HG03469 (cell line): ENCODE measurements at regions not wholly inside any gene's neighbourhood (a gene's known extent, or its start where the extent isn't known, plus 50 kb on each side); places are given as distances from the start of the nearest gene placed in this dataset.

ENCODE experiments used
- ATAC-seq: cut with Tn5 transposase; IDR thresholded peaks from one replicate; pipeline ENCODE4 v1.9.1; 2021; ENCODE audit warnings: mild to moderate bottlenecking, moderate library complexity, moderate number of reproducible peaks; ENCODE audit not compliant: unreplicated experiment

DNA sequence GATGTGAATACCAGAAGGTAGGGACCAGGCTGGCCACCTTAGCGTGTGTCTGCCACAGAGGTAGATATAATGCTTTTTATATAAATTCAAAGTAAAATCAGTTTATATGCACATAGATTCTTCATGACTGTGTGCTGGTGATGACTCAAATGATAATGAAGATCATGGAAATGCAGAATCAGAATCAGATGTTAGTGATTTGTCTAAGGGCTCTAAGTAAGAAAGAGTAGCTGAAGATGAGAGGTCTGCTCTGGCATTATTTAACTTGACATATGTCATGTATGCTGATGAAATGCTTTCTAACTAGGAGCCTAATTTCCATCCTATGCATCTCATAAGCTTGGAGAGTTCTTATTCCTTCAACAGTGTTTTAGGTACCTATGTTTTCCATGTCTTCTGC, 50.3 kb upstream of the DPH6 start:
- no peak for ATAC-seq

DNA sequence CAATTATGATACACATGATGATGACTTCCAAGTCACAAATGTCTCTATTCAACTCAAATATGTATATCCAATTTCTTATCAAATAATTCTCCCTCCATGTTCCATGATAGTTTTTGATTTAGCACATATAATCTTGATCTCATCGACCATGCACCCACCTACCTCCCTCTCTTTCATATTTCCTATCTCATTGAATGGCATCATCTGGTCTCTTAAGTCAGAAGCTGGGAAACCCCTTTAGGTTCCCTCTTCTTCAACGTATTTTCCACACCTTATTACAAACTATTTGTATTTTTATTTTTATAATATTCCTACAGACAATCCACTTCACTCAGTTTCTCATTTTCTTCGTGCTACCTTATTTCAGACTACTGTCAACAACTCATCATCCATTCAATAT, 56.9 kb upstream of the DPH6 start:
- no peak for ATAC-seq

GRCh38 chr15:35603301-35603700, 57.3 kb upstream of the DPH6 start:
- no peak for ATAC-seq

- ATAC-seq = no peak
Measured at GRCh38 chr15:35603856-35604255, 57.9 kb upstream of the DPH6 start.

DNA sequence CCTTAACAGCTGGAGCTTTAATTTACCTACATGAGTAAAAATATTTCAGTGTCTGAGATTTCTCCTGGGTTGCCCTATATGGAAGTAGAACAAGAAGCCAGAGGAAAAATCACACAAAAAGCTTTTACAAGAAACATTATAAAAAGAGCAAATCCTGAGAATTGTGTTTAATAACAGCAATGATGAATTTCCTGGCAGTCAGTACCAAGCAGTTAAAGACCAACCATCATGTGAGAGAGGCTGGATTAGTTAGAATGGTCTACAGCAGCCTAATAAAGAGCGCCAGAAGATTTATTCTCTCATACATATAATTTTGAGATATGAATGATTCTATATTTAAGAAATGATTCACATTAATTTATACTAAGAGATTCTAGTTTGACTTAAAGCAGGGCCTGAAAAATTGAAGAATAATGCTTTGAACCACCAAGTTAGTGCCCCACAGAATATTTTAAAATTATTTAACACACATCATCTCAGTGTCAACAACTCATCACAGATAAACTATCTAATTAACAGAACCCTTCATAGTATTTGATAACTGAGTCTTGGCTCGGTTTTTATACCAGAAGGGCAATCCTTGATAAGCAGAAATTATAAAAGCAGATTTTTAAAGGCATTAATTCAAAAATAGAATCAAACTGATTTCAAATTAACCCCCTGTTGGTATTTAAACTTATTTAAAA, 59.9 kb upstream of the DPH6 start:
- no peak for ATAC-seq

DNA sequence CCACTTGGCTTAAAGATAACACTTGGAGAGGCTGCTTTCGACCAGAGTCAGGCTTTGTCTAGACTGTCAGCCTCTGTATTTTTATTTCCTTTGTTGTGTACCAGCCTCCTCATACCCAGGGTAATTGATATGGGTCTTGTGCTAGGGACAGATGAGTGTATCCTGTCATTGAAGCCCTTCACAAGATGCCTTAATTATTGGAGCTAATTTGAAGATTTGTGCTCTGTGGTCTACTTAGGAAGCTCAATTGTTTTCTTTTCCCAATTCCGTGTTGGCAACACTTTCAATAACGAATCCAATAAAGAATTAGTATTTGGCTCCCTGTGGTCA, 60.5 kb upstream of the DPH6 start:
- ATAC-seq = no peak

GRCh38 chr15:35616498-35617271, 70.7 kb upstream of the DPH6 start:
- no peak for ATAC-seq

GRCh38 chr15:35618260-35619188, 72.6 kb upstream of the DPH6 start:
- no peak for ATAC-seq

DNA sequence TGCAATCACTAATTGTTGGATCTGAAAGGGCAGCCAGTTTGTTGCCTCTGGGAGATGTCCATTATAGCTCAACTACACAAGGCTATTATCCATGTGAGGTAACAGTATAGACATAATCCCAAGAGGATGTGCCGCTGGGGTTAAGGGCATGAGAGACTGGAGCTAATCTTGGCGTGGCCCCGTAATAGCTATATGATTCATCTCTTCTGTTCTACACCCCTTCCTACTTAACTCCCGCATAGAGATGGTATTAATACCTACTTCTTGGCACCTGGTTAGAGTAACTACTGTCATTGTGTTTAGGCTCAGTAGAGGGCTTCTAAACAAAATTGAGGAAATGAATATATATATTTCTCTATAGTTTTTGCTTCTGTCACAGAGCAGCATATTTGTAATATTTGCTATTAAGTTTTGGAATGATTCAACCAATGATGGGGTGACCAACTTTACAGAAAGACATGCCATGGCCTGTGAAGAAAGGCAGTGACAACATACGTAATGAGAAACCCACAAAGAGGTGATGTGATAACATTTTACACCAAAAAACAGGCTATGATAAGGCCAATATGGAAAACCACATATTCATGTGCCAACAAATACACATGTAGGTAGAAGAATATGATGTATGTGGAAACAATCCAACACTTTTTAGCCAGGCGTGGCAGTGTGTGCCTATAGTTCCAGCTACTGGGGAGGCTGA, 76.8 kb upstream of the DPH6 start:
- no peak for ATAC-seq

DNA sequence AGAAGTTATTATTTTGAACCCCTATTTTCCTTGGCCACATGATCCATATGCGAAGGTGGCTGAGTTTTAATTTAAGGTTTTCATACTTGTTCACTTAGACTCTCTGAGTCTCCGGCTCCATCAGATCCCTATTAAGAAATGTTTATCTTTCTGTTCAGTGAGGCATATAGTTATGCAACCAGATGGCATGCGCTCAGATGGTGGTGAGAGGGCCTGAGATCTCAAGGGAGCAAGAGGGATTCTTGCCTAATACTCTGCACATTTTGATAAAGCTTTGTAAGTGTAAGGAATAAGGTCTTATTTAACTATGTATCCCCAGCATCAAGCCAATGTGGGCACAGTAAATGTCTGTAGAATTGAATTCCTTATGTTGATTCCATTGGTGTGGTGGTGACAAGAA, 78.9 kb upstream of the DPH6 start:
- no peak for ATAC-seq

DNA sequence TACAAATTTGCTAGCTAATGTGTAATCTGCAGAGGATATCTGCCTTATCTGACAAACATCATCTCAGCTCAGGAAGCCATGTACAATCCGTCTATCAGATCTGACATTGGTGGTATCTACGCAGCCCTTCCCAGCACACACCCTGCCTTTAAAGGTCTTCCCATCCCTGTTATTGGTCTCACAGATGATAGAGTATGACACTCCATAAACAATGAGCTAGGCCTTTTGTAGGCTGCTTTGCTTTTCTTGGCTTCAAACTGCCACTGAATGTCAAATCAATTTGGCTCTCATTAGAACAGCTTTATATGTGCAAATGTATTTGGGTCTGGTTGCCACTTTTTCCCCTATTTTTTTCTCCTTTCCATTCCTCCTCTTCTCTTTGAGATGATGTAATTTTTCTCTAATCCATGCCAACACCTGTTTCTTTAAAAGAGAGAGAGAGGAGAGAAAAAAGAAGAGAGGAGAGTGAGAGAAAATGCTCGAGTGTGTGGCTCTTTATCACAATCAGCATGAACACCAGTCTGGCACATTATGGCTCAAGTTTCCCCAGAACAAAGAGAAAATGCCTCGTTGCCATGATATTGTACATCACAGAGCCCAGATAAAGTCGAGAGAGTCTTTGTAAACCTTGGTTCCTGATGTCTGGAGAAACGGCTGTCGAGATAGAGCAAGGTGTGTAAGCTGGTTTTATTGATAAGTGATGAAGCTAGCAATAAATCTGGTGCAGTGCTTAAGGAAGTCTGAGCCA, 80.8 kb upstream of the DPH6 start:
- no peak for ATAC-seq

- no peak for ATAC-seq
Measured at GRCh38 chr15:35627696-35628095, 81.7 kb upstream of the DPH6 start.

DNA sequence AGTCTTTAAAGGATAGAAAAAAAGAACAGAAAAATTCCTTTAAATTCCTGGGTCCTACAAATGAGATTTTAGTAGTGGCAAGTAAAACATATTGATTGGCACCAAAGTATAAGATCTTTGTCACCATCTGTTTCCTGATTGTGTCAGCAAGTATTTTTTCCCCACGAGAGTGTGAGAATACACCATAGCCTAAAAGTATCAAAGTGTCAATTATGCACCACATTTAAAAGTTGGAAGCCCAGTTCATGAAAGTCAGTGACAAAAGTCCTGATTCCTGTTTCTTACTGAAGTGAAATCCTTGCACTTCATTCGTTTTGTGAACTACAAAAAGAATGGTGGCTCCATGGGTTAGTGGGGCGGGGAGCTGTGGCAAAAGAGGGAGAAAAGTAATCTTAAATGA, 83.8 kb upstream of the DPH6 start:
- no peak for ATAC-seq

- no peak for ATAC-seq
Measured at GRCh38 chr15:35630532-35630931, 84.6 kb upstream of the DPH6 start.

DNA sequence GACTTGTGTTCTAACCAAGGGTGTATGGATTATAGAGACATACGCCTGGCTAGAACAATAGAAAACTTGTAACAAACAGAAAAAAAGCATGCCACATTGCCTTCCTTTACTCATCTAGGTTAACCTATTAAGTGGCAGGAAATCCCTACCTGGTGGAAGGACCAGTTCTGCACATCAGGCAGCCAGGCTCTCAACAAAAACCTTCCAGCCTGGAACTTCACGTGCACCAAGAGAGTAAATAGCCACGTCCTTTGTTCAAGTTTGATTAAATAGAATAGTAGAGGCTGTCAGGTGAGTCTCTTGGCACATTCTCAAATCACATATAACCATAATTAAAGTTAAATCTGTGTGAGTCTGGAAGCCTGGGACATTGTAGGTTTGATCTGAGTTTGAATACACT, 85.0 kb upstream of the DPH6 start:
- no peak for ATAC-seq

- ATAC-seq = no peak
Measured at GRCh38 chr15:35633677-35634076, 87.7 kb upstream of the DPH6 start.

GRCh38 chr15:35646790-35647189, 100.8 kb upstream of the DPH6 start:
- ATAC-seq = no peak

- ATAC-seq = no peak
Measured at GRCh38 chr15:35647303-35647702, 101.3 kb upstream of the DPH6 start.

- no peak for ATAC-seq
Measured at GRCh38 chr15:35648941-35649340, 103.0 kb upstream of the DPH6 start.

- ATAC-seq = no peak
Measured at GRCh38 chr15:35649575-35649974, 103.6 kb upstream of the DPH6 start.
